Amniotic stem cell (primary cell): ENCODE measurements at regions not wholly inside any gene's neighbourhood (a gene's known extent, or its start where the extent isn't known, plus 50 kb on each side); places are given as distances from the start of the nearest gene placed in this dataset.
A peak's percentile ranks its signal among the peaks of the same experiment; 100 is the strongest.

Experiments used
- DNase-seq: peaks from one replicate; lab custom pipeline; 2025; lab: John Stamatoyannopoulos, UW

DNA sequence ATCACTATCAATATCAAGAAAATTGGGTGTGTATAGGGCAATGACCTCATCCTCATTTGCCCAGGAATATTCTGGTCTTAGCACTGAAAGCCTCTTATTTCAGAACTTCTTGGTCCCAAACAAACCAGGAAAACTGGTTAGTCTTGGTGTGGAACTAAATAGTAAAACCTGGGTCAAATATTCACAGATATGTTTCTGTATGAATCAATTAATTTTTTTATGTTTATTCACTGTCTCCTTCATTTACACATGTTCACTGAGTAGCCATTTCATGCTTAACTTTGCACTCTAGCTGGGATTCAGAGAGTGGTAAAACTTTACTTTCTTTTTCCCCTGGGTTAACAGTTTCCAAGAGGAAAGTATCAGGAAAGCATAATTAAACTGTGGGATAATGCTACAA lies 113.7 kb upstream of the PAPPA start:
- DNase-seq = no peak

DNA sequence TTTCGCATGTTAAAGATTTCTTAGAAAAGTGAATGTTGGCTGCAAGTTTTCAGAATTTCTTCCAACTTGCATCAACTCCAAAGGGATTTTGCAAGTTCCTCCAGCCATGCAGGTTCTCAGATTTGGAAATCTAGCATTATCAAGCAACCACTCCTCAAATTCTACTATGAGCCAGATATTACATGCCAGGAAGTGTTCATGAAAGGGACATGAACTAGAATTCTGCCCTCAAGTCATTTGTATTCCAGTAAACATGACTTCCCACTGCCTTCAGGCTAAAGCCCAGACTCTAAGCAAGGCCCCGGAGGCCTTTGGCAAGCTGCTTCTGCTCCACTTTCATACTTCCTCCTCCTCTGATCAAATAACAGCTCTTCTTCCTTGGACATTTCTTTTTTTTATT lies 111.3 kb upstream of the PAPPA start:
- no peak for DNase-seq

DNA sequence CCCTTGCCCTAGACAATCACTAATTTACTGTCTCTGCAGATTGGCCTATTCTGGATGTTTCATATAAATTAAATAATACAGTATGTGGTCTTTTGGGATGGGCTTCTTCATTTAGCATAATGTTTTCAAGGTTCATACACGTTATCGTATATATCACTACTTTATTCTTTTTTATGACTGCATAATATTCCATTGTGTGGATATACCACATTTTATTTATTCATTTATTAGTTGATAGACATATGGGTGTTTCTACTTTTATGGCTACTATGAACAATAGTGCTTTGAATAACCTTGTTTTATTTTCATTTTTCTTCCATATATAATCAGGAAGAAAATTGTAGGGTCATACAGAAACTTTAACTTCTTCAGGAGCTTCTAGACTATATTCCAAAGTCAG lies 108.5 kb upstream of the PAPPA start:
- no peak for DNase-seq

DNA sequence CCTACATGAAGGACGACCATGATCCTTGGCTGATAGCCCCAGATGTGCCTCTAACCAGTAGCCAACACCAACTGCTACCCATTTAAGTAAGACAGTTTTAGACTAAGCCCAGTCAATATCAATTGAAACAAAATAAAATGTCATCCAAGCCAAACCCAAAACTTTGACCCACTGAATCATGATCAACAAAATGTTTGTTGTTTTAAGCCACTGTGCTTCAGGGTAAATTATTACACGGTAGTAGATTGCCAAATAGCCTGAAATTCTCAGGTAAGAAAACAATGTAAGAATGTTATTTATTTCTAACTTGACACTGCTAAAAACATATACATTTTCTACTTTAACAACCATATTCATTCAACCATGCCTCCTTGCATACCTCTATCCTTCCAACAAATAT lies 105.5 kb upstream of the PAPPA start:
- no peak for DNase-seq

- DNase-seq = no peak
Observed at GRCh38 chr9:116049456-116049855, 104.1 kb upstream of the PAPPA start.

DNA sequence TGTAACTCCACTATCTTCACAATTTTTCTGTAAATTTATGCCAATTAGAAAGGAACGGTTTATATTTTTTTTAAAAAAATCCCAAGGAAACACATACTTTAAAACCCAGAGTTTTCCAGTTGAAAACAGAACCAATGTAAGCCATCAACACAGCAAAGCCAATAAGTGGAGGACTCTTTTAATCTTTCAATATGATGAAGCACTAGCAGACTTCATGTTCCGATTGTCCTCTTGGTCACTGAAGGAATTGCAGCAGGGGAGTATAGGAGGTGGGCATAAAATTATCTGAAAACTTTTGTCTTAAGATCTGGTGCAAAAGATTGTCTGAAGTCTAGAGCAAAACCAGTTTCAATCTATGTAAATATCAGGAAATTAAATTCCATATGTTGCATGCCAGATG lies 102.1 kb upstream of the PAPPA start:
- no peak for DNase-seq

DNA sequence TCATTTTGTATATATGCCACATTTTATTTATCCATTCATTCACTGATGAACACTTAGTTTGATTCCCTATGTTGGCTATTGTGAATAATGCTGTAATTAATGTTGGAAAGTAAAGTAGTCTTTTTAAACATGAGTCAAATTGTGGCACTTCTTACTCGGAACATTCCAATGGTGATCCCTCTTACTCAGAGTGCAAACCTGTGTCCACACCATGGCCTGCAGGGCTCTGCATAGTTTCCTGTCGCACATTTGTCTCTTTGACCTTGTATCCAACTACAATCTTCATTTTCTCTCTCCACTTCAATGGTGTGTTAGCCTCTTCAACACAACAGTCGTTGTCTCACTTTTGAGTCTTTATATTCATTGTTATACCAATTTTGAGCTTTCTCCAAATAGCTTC lies 98.1 kb upstream of the PAPPA start:
- DNase-seq = no peak

DNA sequence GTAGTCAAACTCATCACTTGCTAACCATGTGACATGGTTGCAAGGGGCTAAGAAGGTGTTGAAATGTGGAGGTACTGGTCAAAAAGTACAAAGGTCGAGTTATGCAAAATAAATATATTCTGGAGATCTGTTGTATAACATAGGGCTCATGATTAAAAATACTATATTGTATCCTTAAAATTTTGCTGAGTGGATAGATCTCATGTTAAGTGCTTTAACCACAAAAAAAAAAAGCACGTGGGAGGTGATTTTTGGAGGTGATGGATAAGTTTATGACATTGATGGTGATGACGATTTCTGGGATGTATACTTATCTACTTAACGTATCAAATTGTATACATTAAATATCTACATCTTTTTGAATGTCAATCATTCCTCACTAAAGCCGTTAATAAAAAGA lies 96.2 kb upstream of the PAPPA start:
- DNase-seq = no peak

- no peak for DNase-seq
Observed at GRCh38 chr9:116058421-116058820, 95.2 kb upstream of the PAPPA start.

GRCh38 chr9:116059466-116059865 lies 94.1 kb upstream of the PAPPA start:
- DNase-seq = no peak

GRCh38 chr9:116060631-116061030 lies 93.0 kb upstream of the PAPPA start:
- DNase-seq = no peak

DNA sequence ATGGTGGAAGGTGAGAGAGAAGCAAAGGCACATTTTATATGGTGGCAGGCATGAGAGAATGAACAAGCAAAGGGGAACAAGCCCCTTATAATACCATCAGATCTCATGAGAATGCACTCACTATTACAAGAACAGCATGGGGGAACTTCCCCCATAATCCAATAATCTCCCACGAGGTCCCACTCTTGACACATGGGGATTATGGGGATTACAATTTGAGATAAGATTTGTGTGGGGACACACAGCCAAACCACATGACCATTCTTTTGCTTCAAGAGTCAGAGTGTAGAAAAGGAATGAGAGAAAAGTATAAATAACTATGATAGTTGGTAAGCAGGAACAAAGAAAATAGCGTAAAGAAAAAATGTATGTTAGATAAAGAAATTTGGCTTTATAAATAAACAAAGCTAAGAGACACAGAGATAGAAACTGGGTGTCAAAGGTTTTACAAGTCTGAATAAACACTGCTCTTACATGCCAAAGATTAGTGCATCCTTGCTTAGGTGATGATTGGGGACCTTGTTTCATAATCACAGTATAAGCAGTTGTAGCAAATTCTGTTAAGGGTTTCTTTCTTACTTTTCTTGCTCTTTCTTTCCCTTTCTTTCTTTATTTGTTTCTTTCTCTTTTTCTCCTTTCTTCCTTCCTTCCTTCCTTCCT lies 91.9 kb upstream of the PAPPA start:
- DNase-seq = no peak

GRCh38 chr9:116062206-116062550 lies 91.4 kb upstream of the PAPPA start:
- no peak for DNase-seq

DNA sequence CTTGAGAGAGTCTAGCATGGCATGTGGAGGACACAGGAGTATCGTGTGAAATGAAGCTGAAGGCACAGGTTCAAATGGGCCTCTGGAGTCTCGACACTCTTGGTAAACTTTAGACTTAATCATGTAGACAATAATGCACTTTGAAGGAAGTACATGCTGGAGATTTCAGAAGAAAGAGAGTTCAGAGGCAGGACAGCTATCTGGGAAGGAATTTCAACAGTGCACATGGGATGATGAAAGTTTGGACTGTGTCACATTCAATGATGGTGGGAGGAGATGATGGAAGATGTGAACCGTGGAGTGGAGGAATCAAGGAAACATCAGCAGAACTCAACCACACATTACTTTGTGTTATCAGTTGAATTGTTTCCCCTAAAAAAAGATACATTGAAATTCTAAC lies 88.6 kb upstream of the PAPPA start:
- no peak for DNase-seq

- no peak for DNase-seq
Observed at GRCh38 chr9:116066221-116066620, 87.4 kb upstream of the PAPPA start.

DNA sequence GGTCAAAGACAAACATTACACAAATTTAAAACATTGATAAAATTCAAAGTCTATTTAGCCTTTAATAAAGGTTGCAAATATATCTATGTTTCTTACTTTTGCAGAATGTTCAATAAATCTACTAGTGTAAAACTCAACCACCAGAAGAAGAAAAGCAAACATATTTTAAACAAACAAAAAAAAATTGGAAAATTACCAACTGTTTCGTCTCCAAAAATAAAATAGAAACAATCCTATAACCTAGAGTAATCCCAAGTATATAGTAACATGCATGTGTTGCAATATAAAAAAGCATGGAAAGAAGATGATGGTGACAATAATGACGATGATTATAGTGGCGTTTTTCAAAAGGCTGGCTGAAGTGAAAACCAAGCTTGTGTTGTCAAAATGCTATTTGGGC lies 86.0 kb upstream of the PAPPA start:
- DNase-seq = no peak

- DNase-seq = no peak
Observed at GRCh38 chr9:116070256-116070914, 83.2 kb upstream of the PAPPA start.

DNA sequence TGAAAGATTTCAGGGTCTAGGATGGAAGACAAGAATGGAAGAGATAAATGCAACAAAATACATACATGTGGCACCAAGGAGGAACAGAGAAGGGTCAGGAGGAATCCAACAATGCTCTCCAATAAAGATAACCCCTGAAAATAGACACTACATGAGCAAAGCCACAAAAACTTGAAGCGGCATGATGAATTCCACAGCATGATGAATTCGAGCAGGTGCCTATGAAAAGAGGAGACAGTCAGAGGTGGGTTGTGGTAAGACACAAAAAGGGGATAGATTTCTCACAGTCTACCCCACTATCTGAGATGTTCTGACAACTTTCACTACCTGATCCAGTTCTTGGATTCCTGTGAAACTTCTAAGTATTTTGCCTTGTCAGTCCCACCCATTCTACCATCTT lies 81.5 kb upstream of the PAPPA start:
- no peak for DNase-seq

- DNase-seq = no peak
Observed at GRCh38 chr9:116073826-116074225, 79.8 kb upstream of the PAPPA start.

- DNase-seq = no peak
Observed at GRCh38 chr9:116074658-116075057, 78.9 kb upstream of the PAPPA start.

DNA sequence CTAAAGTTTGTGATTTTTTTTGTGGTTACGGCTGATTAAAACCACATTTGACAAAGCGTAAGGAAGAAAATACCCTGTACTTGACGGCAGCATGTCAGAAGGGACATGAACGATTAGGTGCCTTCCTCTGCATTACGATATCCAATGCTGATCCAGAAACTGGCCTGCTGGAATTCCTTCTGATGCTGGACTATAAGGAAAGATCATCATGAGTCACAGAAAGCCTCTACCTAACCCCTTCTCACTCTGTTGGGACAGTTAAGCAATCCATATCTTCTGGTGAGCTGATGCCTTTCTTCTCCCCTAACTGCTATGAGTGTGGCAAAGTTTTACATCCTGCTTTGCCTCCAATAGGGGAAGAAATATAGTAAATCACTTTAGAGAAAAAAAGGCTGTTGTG lies 78.4 kb upstream of the PAPPA start:
- peak; percentile 49 for DNase-seq

GRCh38 chr9:116078640-116079039 lies 75.0 kb upstream of the PAPPA start:
- DNase-seq = no peak

DNA sequence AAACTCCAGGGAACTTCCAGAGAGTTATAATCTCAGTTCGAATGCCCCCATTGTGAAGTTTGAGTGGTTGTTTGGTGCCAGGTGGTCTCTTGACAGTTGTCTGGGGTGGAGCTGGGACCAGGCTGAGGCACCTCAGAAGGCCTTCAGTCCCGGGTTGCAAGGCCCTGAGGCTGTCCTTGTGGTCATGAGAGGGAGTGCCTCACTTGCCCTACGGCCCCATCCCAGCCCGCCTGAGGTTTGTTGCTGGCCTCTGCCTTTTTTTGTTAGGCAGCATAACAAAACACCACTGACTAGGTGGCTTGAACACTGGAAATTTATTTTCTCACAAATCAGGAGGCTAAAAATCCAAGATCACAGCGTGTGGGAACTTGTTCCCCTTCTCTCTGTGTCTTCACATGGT lies 73.0 kb upstream of the PAPPA start:
- no peak for DNase-seq

GRCh38 chr9:116081435-116082115 lies 72.0 kb upstream of the PAPPA start:
- no peak for DNase-seq
